Esophagus squamous epithelium (tissue), 5 donors: ENCODE measurements at regions not wholly inside any gene's neighbourhood (a gene's known extent, or its start where the extent isn't known, plus 50 kb on each side); places are given as distances from the start of the nearest gene placed in this dataset.
"Not testable (repeated sequence)": the region's sequence is repeated elsewhere in the genome, so short reads cannot be mapped to it uniquely, and the experiment has no call there.

Experiments used
- DNase-seq: peaks from one replicate; lab custom pipeline; 2025; lab: John Stamatoyannopoulos, UW
- H3K27ac ChIP-seq, 4 donors: fragments of 200-600 bp; sonication (generic); one replicate each; pipeline ENCODE4 v1.5.1; 2016 to 2019; ENCODE audit warnings: mild to moderate bottlenecking in 1 of 4
- H3K27me3 ChIP-seq, 4 donors: fragments of 200-600 bp; sonication (generic); 1 replicate in 3 of 4; 2 replicates in 1 of 4; pipeline versions ENCODE4 v1.5.1 to v1.6.0; 2017 to 2021; ENCODE audit warnings: antibody characterized with exemption in 1 of 4
- H3K36me3 ChIP-seq, 3 donors: fragments of 200-600 bp; sonication (generic); one replicate each; pipeline ENCODE4 v1.5.1; 2016 to 2019
- H3K4me1 ChIP-seq, 3 donors: fragments of 200-600 bp; sonication (generic); one replicate each; pipeline ENCODE4 v1.5.1; 2017 to 2019
- H3K4me3 ChIP-seq, 4 donors: fragments of 200-600 bp; sonication (generic); 1 replicate in 3 of 4; 2 replicates in 1 of 4; pipeline ENCODE4 v1.5.1; 2016 to 2019; ENCODE audit warnings: mild to moderate bottlenecking in 2 of 4, moderate library complexity in 1 of 4
- H3K9me3 ChIP-seq, 3 donors: fragments of 200-600 bp; sonication (generic); one replicate each; pipeline ENCODE4 v1.5.1; 2016 to 2019
- POLR2A ChIP-seq, 4 donors: fragments of 450-650 bp; IDR thresholded peaks; one replicate each; pipeline ENCODE4 v1.6.1; 2017; ENCODE audit warnings: antibody characterized with exemption in 4 of 4, mild to moderate bottlenecking in 4 of 4, moderate library complexity in 3 of 4
- WGBS, 2 donors: methylation state at CpG; one replicate each; pipeline ENCODE4 v1.1.5; 2018; 5-methylcytosine and 5-hydroxymethylcytosine counted together
- intact Hi-C: fragments of 100-400 bp; cut with DNase I; formaldehyde crosslinking; loops from one replicate; pipeline ENCODE4 v1.15.0; 2022
- TF ChIP-seq, protein P1 (sequence below), 6 experiments: fragments of 450-650 bp in 4 of 6; fragments of 200-600 bp in 2 of 6; sonication (generic) in 2 of 6; IDR thresholded peaks; one replicate each; pipeline ENCODE4 v1.5.1; 2016 to 2019; ENCODE audit warnings: antibody characterized with exemption in 6 of 6, mild to moderate bottlenecking in 4 of 6, moderate library complexity in 4 of 6
- donor health status: DM: yes; HTN: yes; CAD: no.

DNA sequence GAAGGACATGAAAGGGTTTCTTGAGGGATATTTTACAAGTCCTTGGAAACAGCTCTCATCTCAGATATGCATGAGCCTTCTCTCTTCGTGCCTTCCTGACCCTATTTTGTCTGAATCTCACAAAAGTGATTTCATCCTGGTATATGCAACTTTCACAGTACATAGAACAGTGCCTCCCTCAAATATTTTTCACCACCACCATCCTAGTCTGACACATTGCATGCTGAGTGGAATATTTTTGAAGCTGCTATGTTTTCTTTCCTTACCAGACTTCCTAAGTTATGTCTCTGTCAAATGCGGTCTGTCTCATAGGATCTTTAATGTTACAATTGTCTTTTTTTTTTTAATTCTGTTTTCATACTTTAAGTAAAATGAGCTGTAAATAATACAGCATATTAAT is 673.3 kb upstream of the LRRN3 start:
- 70 to 77% methylated on average over 2 of the region's 2 CpGs for WGBS, 2 donors
- no peak for TF ChIP-seq POLR2A (IDR thresholded peaks at IDR 0.05)
- TF ChIP-seq, protein P1, sequence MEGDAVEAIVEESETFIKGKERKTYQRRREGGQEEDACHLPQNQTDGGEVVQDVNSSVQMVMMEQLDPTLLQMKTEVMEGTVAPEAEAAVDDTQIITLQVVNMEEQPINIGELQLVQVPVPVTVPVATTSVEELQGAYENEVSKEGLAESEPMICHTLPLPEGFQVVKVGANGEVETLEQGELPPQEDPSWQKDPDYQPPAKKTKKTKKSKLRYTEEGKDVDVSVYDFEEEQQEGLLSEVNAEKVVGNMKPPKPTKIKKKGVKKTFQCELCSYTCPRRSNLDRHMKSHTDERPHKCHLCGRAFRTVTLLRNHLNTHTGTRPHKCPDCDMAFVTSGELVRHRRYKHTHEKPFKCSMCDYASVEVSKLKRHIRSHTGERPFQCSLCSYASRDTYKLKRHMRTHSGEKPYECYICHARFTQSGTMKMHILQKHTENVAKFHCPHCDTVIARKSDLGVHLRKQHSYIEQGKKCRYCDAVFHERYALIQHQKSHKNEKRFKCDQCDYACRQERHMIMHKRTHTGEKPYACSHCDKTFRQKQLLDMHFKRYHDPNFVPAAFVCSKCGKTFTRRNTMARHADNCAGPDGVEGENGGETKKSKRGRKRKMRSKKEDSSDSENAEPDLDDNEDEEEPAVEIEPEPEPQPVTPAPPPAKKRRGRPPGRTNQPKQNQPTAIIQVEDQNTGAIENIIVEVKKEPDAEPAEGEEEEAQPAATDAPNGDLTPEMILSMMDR (IDR thresholded peaks at IDR 0.05): no peak
- no peak overlapping the region for H3K27ac ChIP-seq
- H3K4me1 ChIP-seq: no peaks in the 10 kb centered on the region
- H3K36me3 ChIP-seq: no peaks in the 10 kb centered on the region
- no peaks in the 10 kb centered on the region for H3K27me3 ChIP-seq
- no peaks in the 10 kb centered on the region for H3K9me3 ChIP-seq
- H3K4me3 ChIP-seq: no peak overlapping the region
- DNase-seq: no peak
- intact Hi-C loops: no loop called here

DNA sequence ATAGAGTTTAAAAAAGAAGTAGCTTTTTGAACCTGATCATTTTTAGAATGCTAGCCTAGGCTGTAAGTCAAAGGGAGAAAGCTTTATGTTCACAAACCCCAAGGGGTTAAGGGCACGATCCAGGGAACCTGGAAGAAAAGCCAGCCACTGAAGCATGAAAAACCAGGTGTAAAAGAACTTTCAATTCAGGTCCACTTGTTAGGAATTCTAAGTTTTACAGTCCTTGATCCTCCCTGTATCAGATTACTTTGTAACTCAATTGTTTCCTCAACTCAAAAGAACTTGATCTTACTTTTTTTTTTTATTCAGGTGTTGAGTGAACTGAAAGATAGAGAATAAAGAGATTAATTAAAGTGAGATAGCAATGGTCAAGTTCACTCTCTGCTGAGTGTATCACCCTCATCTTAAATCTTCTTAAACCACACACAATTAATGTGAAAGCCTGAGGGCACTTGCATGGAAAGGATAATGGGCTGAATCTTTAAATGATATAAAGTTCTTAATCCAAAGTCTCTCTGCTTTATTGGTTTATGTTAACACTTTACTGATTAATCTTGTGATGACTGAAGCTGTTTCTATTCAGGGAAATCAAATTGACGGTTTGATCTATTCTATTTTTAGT is 672.2 kb upstream of the LRRN3 start:
- no peaks in the 10 kb centered on the region for H3K4me1 ChIP-seq
- no peak overlapping the region for H3K27ac ChIP-seq
- no peak overlapping the region for H3K4me3 ChIP-seq
- 40 to 51% methylated on average over 2 of the region's 2 CpGs for WGBS, 2 donors
- no peak for DNase-seq
- H3K36me3 ChIP-seq: no peaks in the 10 kb centered on the region
- no peaks in the 10 kb centered on the region for H3K9me3 ChIP-seq
- intact Hi-C loops: no loop called here
- H3K27me3 ChIP-seq: no peaks in the 10 kb centered on the region
- no peak for TF ChIP-seq POLR2A (IDR thresholded peaks at IDR 0.05)
- TF ChIP-seq, protein P1 (IDR thresholded peaks at IDR 0.05): no peak

DNA sequence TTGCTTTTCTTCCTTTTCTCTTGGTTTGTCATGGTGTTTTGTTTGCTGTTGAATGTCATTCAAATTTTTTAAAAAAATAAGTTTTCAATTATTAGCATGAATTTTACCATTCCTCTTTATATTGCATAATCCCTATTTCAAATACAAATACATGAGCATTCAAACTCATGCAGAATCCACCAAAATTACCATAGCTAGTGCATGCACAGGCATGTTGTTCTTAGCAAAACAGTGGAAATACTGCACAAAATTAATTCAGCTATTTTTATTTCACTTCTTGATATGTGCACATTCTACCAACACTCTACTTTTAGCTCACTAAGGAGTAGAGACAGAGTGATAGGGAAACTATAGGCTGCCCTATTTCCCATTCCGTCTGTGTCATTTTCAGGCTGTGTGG is 670.1 kb upstream of the LRRN3 start:
- Histone ChIP-seq H3K4me3 (no peak overlapping the region), H3K27ac (no peak overlapping the region), H3K4me1 (no peaks in the 10 kb centered on the region), H3K36me3 (no peaks in the 10 kb centered on the region), H3K9me3 (no peaks in the 10 kb centered on the region), H3K27me3 (no peaks in the 10 kb centered on the region)
- TF ChIP-seq, protein P1 (IDR thresholded peaks at IDR 0.05): no peak
- no peak for TF ChIP-seq POLR2A (IDR thresholded peaks at IDR 0.05)
- DNase-seq: no peak
- WGBS, 2 donors: 65 to 95% methylated on average over 1 of the region's 1 CpG
- intact Hi-C loops: no loop called here

DNA sequence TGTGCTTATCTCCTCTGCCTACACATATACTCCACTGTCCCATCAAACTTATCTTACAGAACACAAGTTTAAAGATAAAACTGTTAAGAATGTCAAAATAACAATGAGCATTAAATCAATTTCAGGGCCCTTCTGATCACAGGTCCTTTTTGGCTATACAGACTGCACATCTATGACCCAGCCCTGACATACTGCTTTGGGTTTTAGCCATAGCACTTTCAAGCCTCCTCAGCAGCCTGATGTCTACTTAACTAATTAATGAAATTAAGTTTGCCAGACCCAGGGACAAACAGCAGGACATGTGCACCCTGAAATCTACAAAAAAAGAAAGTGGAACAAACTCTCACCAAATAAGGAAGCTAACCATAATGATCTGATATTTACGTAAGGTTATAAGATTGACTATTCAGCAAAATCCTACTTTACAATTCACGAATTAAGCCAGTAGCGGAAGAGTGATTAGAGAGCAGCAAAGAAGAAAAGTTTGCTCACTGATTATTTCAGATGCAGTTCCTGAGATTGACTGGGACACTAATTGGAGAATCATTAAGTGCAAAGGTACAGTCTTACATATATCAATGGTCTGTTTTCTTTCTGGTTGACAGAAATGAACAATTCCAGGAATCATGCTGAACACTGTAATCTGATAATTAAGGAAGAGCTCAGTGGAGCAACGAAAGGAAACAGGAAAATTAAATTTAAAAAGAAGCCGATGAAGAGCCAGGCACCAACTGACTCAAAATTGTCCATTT is 669.3 kb upstream of the LRRN3 start:
- no peaks in the 10 kb centered on the region for H3K27me3 ChIP-seq
- H3K36me3 ChIP-seq: no peaks in the 10 kb centered on the region
- H3K4me3 ChIP-seq: no peak overlapping the region
- H3K4me1 ChIP-seq: no peaks in the 10 kb centered on the region
- no peak for DNase-seq
- intact Hi-C loops: no loop called here
- TF ChIP-seq, protein P1 (IDR thresholded peaks at IDR 0.05): no peak
- TF ChIP-seq POLR2A (IDR thresholded peaks at IDR 0.05): no peak
- no peaks in the 10 kb centered on the region for H3K9me3 ChIP-seq
- 74 to 83% methylated on average over 5 of the region's 5 CpGs for WGBS, 2 donors
- H3K27ac ChIP-seq: no peak overlapping the region

DNA sequence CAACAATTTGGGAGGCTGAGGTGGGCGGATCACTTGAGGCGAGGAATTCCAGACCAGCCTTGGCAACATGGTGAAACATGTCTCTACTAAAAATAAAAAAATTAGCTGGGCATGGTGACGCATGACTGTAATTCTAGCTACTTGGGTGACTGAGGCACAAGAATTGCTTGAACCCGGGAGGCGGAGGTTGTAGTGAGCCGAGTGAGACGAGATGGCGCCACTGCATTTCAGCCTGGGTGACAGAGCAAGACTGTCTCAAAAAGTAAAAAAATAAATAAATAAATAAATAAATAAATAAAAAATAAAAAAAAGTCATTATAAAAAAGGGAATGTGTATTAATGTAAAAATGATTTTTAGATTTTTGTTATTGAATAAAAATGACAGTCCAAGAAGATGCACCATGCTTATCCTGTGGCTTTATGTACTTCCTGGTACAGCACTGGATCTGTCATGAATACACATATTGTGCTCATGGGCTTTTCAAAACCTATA is 658.8 kb upstream of the LRRN3 start:
- H3K4me3 ChIP-seq: no peak overlapping the region
- TF ChIP-seq, protein P1 (IDR thresholded peaks at IDR 0.05): no peak
- no peak for TF ChIP-seq POLR2A (IDR thresholded peaks at IDR 0.05)
- no peaks in the 10 kb centered on the region for H3K36me3 ChIP-seq
- no peak for DNase-seq
- H3K27me3 ChIP-seq: no peaks in the 10 kb centered on the region
- no peaks in the 10 kb centered on the region for H3K9me3 ChIP-seq
- intact Hi-C loops: no loop called here
- WGBS, 2 donors: 84 to 89% methylated on average over 8 of the region's 8 CpGs
- H3K4me1 ChIP-seq: no peaks in the 10 kb centered on the region
- H3K27ac ChIP-seq: no peak overlapping the region

DNA sequence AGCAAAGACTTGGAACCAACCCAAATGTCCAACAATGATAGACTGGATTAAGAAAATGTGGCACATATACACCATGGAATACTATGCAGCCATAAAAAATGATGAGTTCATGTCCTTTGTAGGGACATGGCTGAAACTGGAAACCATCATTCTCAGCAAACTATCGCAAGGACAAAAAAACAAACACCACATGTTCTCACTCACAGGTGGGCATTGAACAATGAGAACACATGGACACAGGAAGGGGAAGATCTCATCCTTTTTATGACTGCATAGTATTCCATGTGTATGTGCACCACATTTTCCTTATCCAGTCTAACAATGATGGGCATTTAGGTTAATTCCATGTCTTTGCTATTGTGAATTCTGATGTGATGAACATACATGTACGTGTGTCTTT is 652.0 kb upstream of the LRRN3 start:
- DNase-seq, intact Hi-C loops, H3K4me3 ChIP-seq, H3K9me3 ChIP-seq, H3K27ac ChIP-seq, H3K4me1 ChIP-seq, H3K27me3 ChIP-seq, H3K36me3 ChIP-seq: not testable (repeated sequence)
- WGBS, 2 donors: 80 to 97% methylated on average over 2 of the region's 2 CpGs
